NCI-H187 (cell line): ENCODE measurements at regions not wholly inside any gene's neighbourhood (a gene's known extent, or its start where the extent isn't known, plus 50 kb on each side); places are given as distances from the start of the nearest gene placed in this dataset.
"Not testable (repeated sequence)": the region's sequence is repeated elsewhere in the genome, so short reads cannot be mapped to it uniquely, and the experiment has no call there.

Source experiments
- DNase-seq, 2 experiments: peaks; one replicate each; lab custom pipeline; 2025; lab: John Stamatoyannopoulos, UW

DNA sequence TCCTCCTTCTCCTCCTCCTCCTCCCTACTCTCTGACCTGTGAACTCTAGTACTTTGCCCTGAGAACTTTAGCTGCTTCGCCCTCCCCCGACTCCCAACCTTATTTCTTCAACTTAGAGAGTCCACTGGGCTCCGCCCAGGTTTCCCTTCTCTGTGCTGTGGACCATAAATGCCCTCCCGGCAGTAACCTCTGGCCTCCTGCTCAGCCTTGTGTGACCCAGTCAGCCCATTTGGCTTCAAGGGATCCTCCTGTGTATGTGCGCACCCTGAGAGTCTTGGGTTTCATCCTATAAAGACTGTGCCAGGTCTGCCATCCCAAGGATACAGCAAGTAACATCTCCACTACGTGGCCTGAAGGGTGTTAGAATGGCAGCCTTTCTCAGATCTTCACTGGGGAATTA, 275.6 kb upstream of the C16orf82 start:
- DNase-seq: no peak

DNA sequence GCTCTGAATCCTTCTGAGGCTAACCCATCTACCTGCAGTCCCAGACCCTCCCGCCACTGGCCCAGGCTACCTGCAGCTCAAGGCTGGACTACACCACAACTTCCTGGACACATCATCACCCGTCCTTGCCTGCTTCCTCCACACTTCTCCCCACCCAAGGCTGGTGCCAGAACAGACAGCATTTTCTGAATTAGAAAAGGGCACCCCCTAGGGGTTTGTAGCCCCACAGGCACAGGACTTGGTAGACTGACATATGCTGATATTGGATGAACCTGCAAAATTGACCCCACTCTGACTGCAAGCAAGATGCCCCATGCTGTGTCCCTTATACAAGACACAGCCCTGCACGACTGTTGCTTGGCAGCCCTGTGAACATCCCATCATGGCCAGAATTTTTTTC, 271.5 kb upstream of the C16orf82 start:
- no peak for DNase-seq

GRCh38 chr16:26801628-26802027, 265.1 kb upstream of the C16orf82 start:
- no peak for DNase-seq

DNA sequence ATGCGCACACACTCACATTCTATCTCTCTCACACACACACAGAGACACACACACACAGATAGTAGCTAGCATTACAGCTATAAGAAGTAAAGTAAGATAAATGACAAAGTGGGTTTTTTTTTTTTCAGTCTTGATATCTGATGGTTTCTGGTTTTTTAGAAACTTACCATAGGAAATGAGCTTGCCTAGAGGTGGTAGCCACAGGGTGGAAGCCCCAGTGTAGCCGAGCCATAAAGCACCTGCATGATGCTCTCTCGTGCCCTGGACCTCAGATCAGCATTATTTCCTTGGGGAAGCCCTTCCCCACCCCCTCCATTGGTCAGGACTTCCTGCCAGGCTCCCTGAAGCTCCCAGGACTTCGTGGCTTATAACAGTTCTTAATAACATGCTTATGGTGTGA, 264.3 kb upstream of the C16orf82 start:
- no peak for DNase-seq

GRCh38 chr16:26802965-26803364, 263.8 kb upstream of the C16orf82 start:
- DNase-seq: no peak

- DNase-seq: no peak
Measured at GRCh38 chr16:26806657-26807056, 260.1 kb upstream of the C16orf82 start.

DNA sequence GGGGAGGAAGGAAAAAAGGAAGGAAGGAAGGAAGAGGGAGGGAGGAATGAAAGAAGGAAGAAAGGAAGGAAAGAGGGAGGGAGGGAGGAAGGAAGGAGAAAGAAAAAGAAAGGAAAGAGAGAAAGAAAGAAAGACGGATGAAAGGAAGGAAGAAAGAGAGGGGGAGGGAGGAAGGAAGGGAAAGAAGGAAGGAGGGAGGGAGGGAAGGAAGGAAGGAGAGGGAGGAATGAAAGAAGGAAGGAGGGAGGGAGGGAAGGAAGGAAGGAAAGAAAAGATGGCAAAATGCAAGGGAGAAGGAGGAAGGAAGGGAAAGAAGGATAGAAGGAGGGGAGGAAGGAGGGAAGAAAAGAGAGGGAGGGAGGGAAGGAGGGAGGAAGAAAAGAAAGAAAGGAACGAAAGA, 257.3 kb upstream of the C16orf82 start:
- DNase-seq: no peak

GRCh38 chr16:26816266-26816665, 250.5 kb upstream of the C16orf82 start:
- DNase-seq: no peak

DNA sequence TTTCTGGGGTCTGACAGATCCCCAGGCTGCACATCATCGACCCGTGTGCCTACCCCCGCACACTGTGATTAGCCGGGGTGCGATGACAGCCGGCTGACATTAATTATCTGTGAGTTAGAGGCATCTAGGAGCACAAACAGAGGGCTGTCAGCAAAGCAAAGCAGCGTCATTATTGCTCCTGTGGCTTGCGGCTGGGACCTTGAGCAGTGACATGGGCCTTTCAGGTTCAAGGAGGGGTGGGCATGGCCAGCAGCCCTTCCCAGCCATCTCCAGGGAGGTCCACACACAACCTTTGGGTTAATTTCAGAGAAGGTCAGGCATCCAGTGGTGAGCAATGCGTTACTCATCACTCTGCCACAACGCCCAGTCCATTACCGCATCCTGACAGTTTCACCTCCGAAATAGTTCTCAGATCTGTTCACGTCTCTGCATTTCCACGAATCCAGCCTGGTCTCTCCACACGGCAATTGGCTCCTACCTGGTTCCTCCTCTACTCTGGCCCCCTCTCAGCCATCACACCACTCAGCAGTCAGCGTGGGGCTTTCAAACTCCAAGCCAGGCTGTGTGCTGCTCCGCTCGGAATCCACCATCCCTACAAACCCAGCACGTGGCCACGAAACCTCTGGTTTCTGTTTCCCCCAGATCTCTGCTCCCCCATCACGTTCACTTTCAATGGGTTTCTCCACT, 249.7 kb upstream of the C16orf82 start:
- DNase-seq: no peak

GRCh38 chr16:26818393-26818792, 248.3 kb upstream of the C16orf82 start:
- DNase-seq: no peak

- DNase-seq: no peak
Measured at GRCh38 chr16:26824469-26824868, 242.3 kb upstream of the C16orf82 start.

GRCh38 chr16:26826500-26826899, 240.2 kb upstream of the C16orf82 start:
- DNase-seq: no peak

GRCh38 chr16:26827386-26827785, 239.3 kb upstream of the C16orf82 start:
- DNase-seq: no peak

GRCh38 chr16:26830428-26831127, 236.1 kb upstream of the C16orf82 start:
- DNase-seq: no peak

DNA sequence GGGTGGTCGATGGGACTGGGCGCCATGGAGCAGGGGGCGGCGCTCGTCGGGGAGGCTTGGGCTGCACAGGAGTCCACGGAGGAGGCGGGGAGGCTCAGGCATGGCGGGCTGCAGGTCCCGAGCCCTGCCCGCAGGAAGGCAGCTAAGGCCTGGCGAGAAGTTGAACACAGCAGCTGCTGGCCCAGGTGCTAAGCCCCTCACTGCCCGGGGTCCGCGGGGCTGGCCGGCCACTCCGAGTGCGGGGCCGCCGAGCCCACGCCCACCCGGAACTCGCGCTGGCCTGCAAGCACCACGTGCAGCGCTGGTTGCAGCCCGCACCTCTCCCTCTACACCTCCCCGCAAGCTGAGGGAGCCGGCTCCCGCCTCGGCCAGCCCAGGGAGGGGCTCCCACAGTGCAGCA, 230.6 kb upstream of the C16orf82 start:
- not testable (repeated sequence) for DNase-seq

DNA sequence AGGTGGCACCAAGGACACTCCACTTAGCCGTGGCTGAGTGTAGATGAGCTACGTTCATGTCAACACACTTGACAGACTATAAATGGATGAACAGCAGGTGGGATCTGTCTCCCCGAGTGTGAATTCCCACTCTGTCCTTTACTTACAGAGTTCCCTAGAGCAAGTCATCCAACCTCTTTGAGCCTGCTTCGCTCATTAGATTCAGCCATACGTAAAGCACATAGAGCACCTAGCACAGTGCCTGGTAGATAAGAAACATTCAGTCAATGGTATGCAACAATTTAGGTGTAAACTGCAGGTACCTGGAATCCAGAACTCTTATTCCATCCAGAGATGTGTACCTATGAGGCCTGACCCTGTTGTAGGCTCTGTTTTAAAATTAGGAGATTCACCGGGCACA, 227.8 kb upstream of the C16orf82 start:
- DNase-seq: no peak

DNA sequence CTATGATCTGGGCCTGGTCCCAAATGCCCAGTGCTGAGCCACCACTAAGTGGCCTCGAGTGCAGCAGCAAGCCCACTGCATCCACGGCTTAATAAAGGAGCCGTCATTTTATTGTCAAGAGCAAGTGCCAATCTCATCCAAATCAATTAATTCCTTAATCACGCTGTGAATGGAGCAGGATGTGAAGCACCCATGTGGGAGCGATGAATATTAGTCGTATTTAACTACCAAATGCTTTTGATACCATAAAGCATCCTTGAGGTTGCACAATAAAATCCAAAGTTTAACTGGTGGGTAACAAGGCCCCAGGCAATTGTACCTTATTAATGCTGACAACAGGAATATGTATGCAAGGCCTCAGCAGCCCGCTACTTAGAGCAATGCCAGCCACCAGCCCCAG, 226.0 kb upstream of the C16orf82 start:
- no peak for DNase-seq

- DNase-seq: no peak
Measured at GRCh38 chr16:26856271-26856670, 210.5 kb upstream of the C16orf82 start.

GRCh38 chr16:26856791-26857190, 209.9 kb upstream of the C16orf82 start:
- DNase-seq: no peak

- DNase-seq: no peak
Measured at GRCh38 chr16:26857371-26857770, 209.4 kb upstream of the C16orf82 start.

GRCh38 chr16:26860506-26860905, 206.2 kb upstream of the C16orf82 start:
- no peak for DNase-seq

GRCh38 chr16:26863931-26864330, 202.8 kb upstream of the C16orf82 start:
- no peak for DNase-seq

DNA sequence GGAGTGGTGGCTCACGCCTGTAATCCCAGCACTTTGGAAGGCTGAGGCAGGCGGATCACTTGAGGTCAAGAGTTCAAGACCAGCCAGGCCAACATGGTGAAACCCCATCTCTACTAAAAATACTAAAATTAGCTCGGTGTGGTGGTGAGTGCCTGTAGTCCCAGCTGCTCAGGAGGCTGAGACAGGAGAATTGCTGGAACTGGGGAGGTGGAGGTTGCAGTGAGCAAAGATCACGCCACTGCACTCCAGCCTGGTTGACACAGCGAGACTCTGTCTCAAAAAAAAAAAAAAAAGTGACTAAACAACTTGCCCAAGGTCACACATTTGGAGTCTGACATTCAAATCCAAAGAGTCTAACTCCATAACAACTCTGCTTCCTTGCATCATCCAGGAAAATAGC, 192.4 kb upstream of the C16orf82 start:
- not testable (repeated sequence) for DNase-seq

- no peak for DNase-seq
Measured at GRCh38 chr16:26877421-26877820, 189.3 kb upstream of the C16orf82 start.
